HCT116 (cell line): ENCODE measurements at regions not wholly inside any gene's neighbourhood (a gene's known extent, or its start where the extent isn't known, plus 50 kb on each side); places are given as distances from the start of the nearest gene placed in this dataset.

Experiments used
- ATAC-seq: fragments of 200-7000 bp; cut with Tn5 transposase; 2 replicates; pipeline ENCODE4 v1.9.1; 2020; ENCODE audit warnings: mild to moderate bottlenecking, moderate library complexity
- BruUV-seq: library from RNA; stranded (reverse); fragments of 400-500 nt; replicated peaks from 2 replicates; lab custom pipeline; 2021; lab: Mats Ljungman, UMichigan
- CTCF ChIA-PET: fragments of 300-600 bp; sonication (Branson Sonifier 250); formaldehyde crosslinking; loops from one replicate; lab custom pipeline; 2021; ENCODE audit warnings: antibody characterized with exemption; lab: Charles Lee
- POLR2A ChIA-PET: fragments of 300-600, 350-600 bp; sonication (Branson Sonifier 250); formaldehyde crosslinking; loops from one replicate; lab custom pipeline; 2021; ENCODE audit warnings: antibody characterized with exemption; lab: Charles Lee
- RAD21 ChIA-PET, 2 experiments: fragments of 300-600 bp; sonication (Branson Sonifier 250); formaldehyde crosslinking; loops; one replicate each; lab custom pipeline; 2023; ENCODE audit warnings: low total read pairs in 2 of 2; ENCODE audit not compliant: uncharacterized antibody in 2 of 2, unreplicated experiment in 2 of 2, low non-redundant PET in 1 of 2; lab: Charles Lee
- DNase-seq: peaks from one replicate; pipeline ENCODE4 v3.0.0-alpha.2; 2010; ENCODE audit warnings: low read depth, low spot score
- H2AFZ ChIP-seq: fragments of 200-600 bp; shearing (Covaris generic), sonication (generic); 2 replicates; pipeline ENCODE4 v1.6.1; 2017; ENCODE audit warnings: low read depth, mixed run types, mixed read lengths, antibody characterized with exemption, low read length; ENCODE audit not compliant: poor library complexity, severe bottlenecking
- H3K27ac ChIP-seq: 2 replicates; pipeline ENCODE4 v1.5.1; 2012; ENCODE audit warnings: low read depth, low read length
- H3K27me3 ChIP-seq: fragments of 200-600 bp; sonication (generic); 2 replicates; pipeline ENCODE4 v1.6.1; 2016; ENCODE audit warnings: mixed run types, low read length, mixed read lengths; ENCODE audit not compliant: insufficient read depth
- H3K36me3 ChIP-seq, 2 experiments: fragments of 200-500 bp in 1 of 2; fragments of 200-600 bp in 1 of 2; sonication (Bioruptor generic) in 1 of 2; sonication (generic) in 1 of 2; 2 replicates each; pipeline versions ENCODE4 v1.5.1 to v1.6.1; 2014 to 2016; ENCODE audit warnings: low read length in 2 of 2, inconsistent platforms in 1 of 2, mixed read lengths in 1 of 2, mixed run types in 1 of 2; ENCODE audit not compliant: insufficient read depth in 2 of 2, control insufficient read depth in 1 of 2
- H3K4me1 ChIP-seq, 2 experiments: fragments of 200-600 bp in 1 of 2; sonication (generic) in 1 of 2; 2 replicates each; pipeline versions ENCODE4 v1.5.1 to v1.6.1; 2012 to 2017; ENCODE audit warnings: low read length in 2 of 2, inconsistent platforms in 1 of 2, mild to moderate bottlenecking in 1 of 2, mixed read lengths in 1 of 2, mixed run types in 1 of 2, moderate library complexity in 1 of 2; ENCODE audit not compliant: insufficient read depth in 2 of 2, control insufficient read depth in 1 of 2
- H3K4me2 ChIP-seq: fragments of 200-600 bp; sonication (generic); 2 replicates; pipeline ENCODE4 v1.6.1; 2017; ENCODE audit warnings: mixed run types, low read length, mixed read lengths
- H3K4me3 ChIP-seq, 2 experiments: fragments of 200-600 bp in 1 of 2; sonication (generic) in 1 of 2; replicated peaks in 1 of 2; 2 replicates each; pipeline ENCODE4 v1.5.1; 2011 to 2016; ENCODE audit warnings: low read length in 2 of 2, control low read depth in 1 of 2, low read depth in 1 of 2, mild to moderate bottlenecking in 1 of 2, mixed read lengths in 1 of 2, mixed run types in 1 of 2
- H3K79me2 ChIP-seq: fragments of 200-600 bp; sonication (generic); 2 replicates; pipeline ENCODE4 v1.6.1; 2017; ENCODE audit warnings: mild to moderate bottlenecking, mixed run types, low read length, moderate library complexity, mixed read lengths; ENCODE audit not compliant: insufficient read depth
- H3K9ac ChIP-seq: fragments of 200-600 bp; sonication (generic); 2 replicates; pipeline ENCODE4 v1.6.1; 2016; ENCODE audit warnings: low read length, mixed read lengths
- H3K9me2 ChIP-seq: fragments of 200-600 bp; sonication (generic), shearing (Covaris generic); 2 replicates; pipeline ENCODE4 v1.6.1; 2017; ENCODE audit warnings: mixed run types, mild to moderate bottlenecking, moderate library complexity; ENCODE audit not compliant: insufficient read depth
- H3K9me3 ChIP-seq, 2 experiments: fragments of 200-500 bp in 1 of 2; fragments of 200-600 bp in 1 of 2; sonication (Bioruptor generic) in 1 of 2; sonication (generic) in 1 of 2; 2 replicates each; pipeline ENCODE4 v1.6.1; 2014 to 2017; ENCODE audit warnings: low read length in 2 of 2, mixed read lengths in 2 of 2, inconsistent platforms in 1 of 2, low read depth in 1 of 2, mild to moderate bottlenecking in 1 of 2, mixed run types in 1 of 2, moderate library complexity in 1 of 2; ENCODE audit not compliant: control insufficient read depth in 1 of 2, insufficient read depth in 1 of 2
- H4K20me1 ChIP-seq: fragments of 200-600 bp; sonication (generic), shearing (Covaris generic); 2 replicates; pipeline ENCODE4 v1.6.1; 2017; ENCODE audit warnings: mixed run types, mild to moderate bottlenecking, moderate library complexity; ENCODE audit not compliant: insufficient read depth
- CBX3 ChIP-seq: IDR thresholded peaks from 2 replicates; pipeline ENCODE4 v1.6.1; 2012; ENCODE audit warnings: low read depth
- CTCF ChIP-seq, 3 experiments: fragments of 200-600 bp in 1 of 3; sonication (generic) in 1 of 3; IDR thresholded peaks in 2 of 3; conservative IDR thresholded peaks in 1 of 3; 2 replicates each; pipeline ENCODE4 v1.5.1; 2012 to 2017; ENCODE audit warnings: low read depth in 2 of 3, low read length in 2 of 3, antibody characterized with exemption in 1 of 3, borderline replicate concordance in 1 of 3, control low read depth in 1 of 3, mild to moderate bottlenecking in 1 of 3, mixed read lengths in 1 of 3, mixed run types in 1 of 3, moderate library complexity in 1 of 3; ENCODE audit not compliant: insufficient read depth in 1 of 3
- ELF1 ChIP-seq: IDR thresholded peaks from 2 replicates; pipeline ENCODE4 v1.6.1; 2012; ENCODE audit warnings: low read depth, borderline replicate concordance
- EZH2phosphoT487 ChIP-seq: fragments of 200-600 bp; IDR thresholded peaks from 2 replicates; pipeline ENCODE4 v1.6.1; 2018; ENCODE audit warnings: antibody characterized with exemption, borderline replicate concordance
- FOSL1 ChIP-seq: IDR thresholded peaks from 2 replicates; pipeline ENCODE4 v1.6.1; 2012; ENCODE audit warnings: low read depth
- JUND ChIP-seq: IDR thresholded peaks from 2 replicates; pipeline ENCODE4 v1.6.1; 2012
- POLR2A ChIP-seq: IDR thresholded peaks from 2 replicates; pipeline ENCODE4 v1.7.0; 2011; ENCODE audit warnings: borderline replicate concordance; ENCODE audit not compliant: insufficient read depth, insufficient read length; ENCODE audit errors: extremely low read depth
- POLR2AphosphoS5 ChIP-seq: IDR thresholded peaks from 2 replicates; pipeline ENCODE4 v1.6.1; 2011; ENCODE audit warnings: mild to moderate bottlenecking, low read depth, low read length, moderate library complexity
- REST ChIP-seq: IDR thresholded peaks from 2 replicates; pipeline ENCODE4 v1.6.1; 2012; ENCODE audit warnings: low read depth
- SIN3A ChIP-seq: IDR thresholded peaks from 2 replicates; pipeline ENCODE4 v1.6.1; 2012; ENCODE audit warnings: low read depth
- SP1 ChIP-seq: IDR thresholded peaks from 2 replicates; pipeline ENCODE4 v1.6.1; 2012; ENCODE audit warnings: low read depth
- SRF ChIP-seq: IDR thresholded peaks from 2 replicates; pipeline ENCODE4 v1.6.1; 2012; ENCODE audit warnings: low read depth
- TCF7L2 ChIP-seq: IDR thresholded peaks from 2 replicates; pipeline ENCODE4 v1.7.0; 2011; ENCODE audit warnings: borderline replicate concordance, inconsistent platforms; ENCODE audit not compliant: insufficient read depth, insufficient read length; ENCODE audit errors: extremely low read depth
- YY1 ChIP-seq: IDR thresholded peaks from 2 replicates; pipeline ENCODE4 v1.6.1; 2011; ENCODE audit warnings: low read length, low read depth, moderate library complexity, mild to moderate bottlenecking; ENCODE audit not compliant: insufficient replicate concordance; ENCODE audit errors: extremely low read depth
- ZNF274 ChIP-seq: fragments of 200-500 bp; sonication (Bioruptor generic); IDR thresholded peaks from 2 replicates; pipeline ENCODE4 v1.6.1; 2014; ENCODE audit warnings: mild to moderate bottlenecking, low read depth, low read length, inconsistent platforms
- intact Hi-C: fragments of 100-400 bp; cut with micrococcal nuclease; formaldehyde crosslinking; loops from 2 replicates; pipeline ENCODE4 v1.10.0; 2022
- TF ChIP-seq, protein P1 (sequence below): IDR thresholded peaks from 2 replicates; pipeline ENCODE4 v1.6.1; 2012

GRCh38 chr2:45218931-45219339 lies 209.7 kb upstream of the SIX2 start:
- ChIA-PET POLR2A (no interaction called here), CTCF (no interaction called here), RAD21 (no interaction called here)
- Histone ChIP-seq H3K36me3 (no peaks in the 10 kb centered on the region), H3K79me2 (no peaks in the 10 kb centered on the region), H3K9me3 (no peaks in the 10 kb centered on the region), H2AFZ (no peak overlapping the region), H4K20me1 (no peaks in the 10 kb centered on the region), H3K4me2 (no peak overlapping the region), H3K4me3 (no peak overlapping the region), H3K9me2 (no peaks in the 10 kb centered on the region), H3K4me1 (peaks cover 0 to 4% of the 10 kb centered on the region in 2 experiments; a peak in 1 of 4 replicates), H3K27me3 (0 out of 2 replicates have a peak, but pooled peaks cover 17% of the 10 kb centered on the region), H3K9ac (no peak overlapping the region), H3K27ac (no peak overlapping the region)
- no TSS peak for BruUV-seq
- ATAC-seq (no peak), DNase-seq (no peak)
- TF ChIP-seq POLR2AphosphoS5 (no peak), ZNF274 (no peak), FOSL1 (no peak), TCF7L2 (no peak), SIN3A (no peak), SP1 (no peak), ELF1 (no peak), YY1 (no peak)
- intact Hi-C loops: no loop called here

GRCh38 chr2:45218297-45218696 lies 209.0 kb upstream of the SIX2 start:
- no peak overlapping the region for H3K4me2 ChIP-seq
- ATAC-seq (no peak), DNase-seq (no peak)
- no TSS peak for BruUV-seq
- H3K4me3 ChIP-seq: no peak overlapping the region
- no peaks in the 10 kb centered on the region for H3K9me2 ChIP-seq
- peaks cover 0 to 4% of the 10 kb centered on the region in 2 experiments; a peak in 1 of 4 replicates for H3K4me1 ChIP-seq
- no peaks in the 10 kb centered on the region for H3K79me2 ChIP-seq
- H3K27ac ChIP-seq: no peak overlapping the region
- H3K36me3 ChIP-seq: no peaks in the 10 kb centered on the region
- ChIA-PET CTCF (no interaction called here), RAD21 (no interaction called here), POLR2A (no interaction called here)
- intact Hi-C loops: no loop called here
- H2AFZ ChIP-seq: no peak overlapping the region
- H3K9me3 ChIP-seq: no peaks in the 10 kb centered on the region
- H4K20me1 ChIP-seq: no peaks in the 10 kb centered on the region
- 0 out of 2 replicates have a peak, but pooled peaks cover 17% of the 10 kb centered on the region for H3K27me3 ChIP-seq
- H3K9ac ChIP-seq: no peak overlapping the region
- TF ChIP-seq POLR2AphosphoS5 (no peak), SP1 (no peak), EZH2phosphoT487 (no peak), ZNF274 (no peak), REST (no peak), SIN3A (no peak), POLR2A (no peak), CTCF (IDR thresholded peaks at IDR 0.05 in 2 of 3, conservative IDR thresholded peaks at IDR 0.05 in 1 of 3; ENCODE audit: borderline replicate concordance in 1 of 3, insufficient read depth in 1 of 3, low read depth in 2 of 3, low read length in 2 of 3) (no peak), JUND (no peak), CBX3 (no peak), SRF (no peak)
- TF ChIP-seq, protein P1, sequence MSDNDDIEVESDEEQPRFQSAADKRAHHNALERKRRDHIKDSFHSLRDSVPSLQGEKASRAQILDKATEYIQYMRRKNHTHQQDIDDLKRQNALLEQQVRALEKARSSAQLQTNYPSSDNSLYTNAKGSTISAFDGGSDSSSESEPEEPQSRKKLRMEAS: no peak
